ENCODE measurements at regions not wholly inside any gene's neighbourhood (a gene's known extent, or its start where the extent isn't known, plus 50 kb on each side); places are given as distances from the start of the nearest gene placed in this dataset.
A peak's percentile ranks its signal among the peaks of the same experiment; 100 is the strongest.

DNA sequence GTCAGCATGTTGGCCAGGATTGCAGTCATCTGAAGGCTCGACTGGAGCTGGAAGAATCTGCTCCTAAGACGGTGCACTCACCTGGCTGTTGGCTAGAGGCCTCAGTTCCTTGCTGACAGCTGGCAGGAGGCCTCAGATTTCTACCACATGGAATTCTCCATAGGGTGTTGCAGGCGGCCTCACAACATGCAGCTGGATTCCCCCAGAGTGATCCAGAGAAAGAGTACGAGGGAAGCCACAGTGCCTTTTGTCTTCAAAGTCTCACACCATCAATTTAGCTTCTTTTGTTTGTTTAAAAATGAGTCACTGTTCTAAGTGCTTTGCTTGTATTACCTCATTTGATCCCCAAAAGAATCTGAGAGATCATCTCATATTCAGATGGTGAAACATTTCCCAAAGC is 65.5 kb upstream of the FYN start:
- Histone ChIP-seq H3K4me3 (no peak overlapping the region), H3K36me3 (no peaks in the 10 kb centered on the region), H3K27me3 (no peaks in the 10 kb centered on the region), H3K4me1 (peaks cover 0 to 16% of the 10 kb centered on the region in 2 donors), H3K27ac (no peak overlapping the region), H3K9me3 (no peaks in the 10 kb centered on the region)
- ATAC-seq (peak; percentile 39), DNase-seq (no peak)
- TF ChIP-seq, protein P1, sequence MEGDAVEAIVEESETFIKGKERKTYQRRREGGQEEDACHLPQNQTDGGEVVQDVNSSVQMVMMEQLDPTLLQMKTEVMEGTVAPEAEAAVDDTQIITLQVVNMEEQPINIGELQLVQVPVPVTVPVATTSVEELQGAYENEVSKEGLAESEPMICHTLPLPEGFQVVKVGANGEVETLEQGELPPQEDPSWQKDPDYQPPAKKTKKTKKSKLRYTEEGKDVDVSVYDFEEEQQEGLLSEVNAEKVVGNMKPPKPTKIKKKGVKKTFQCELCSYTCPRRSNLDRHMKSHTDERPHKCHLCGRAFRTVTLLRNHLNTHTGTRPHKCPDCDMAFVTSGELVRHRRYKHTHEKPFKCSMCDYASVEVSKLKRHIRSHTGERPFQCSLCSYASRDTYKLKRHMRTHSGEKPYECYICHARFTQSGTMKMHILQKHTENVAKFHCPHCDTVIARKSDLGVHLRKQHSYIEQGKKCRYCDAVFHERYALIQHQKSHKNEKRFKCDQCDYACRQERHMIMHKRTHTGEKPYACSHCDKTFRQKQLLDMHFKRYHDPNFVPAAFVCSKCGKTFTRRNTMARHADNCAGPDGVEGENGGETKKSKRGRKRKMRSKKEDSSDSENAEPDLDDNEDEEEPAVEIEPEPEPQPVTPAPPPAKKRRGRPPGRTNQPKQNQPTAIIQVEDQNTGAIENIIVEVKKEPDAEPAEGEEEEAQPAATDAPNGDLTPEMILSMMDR (IDR thresholded peaks at IDR 0.05): no peak
- intact Hi-C loops (cut with DNase I): no loop called here

DNA sequence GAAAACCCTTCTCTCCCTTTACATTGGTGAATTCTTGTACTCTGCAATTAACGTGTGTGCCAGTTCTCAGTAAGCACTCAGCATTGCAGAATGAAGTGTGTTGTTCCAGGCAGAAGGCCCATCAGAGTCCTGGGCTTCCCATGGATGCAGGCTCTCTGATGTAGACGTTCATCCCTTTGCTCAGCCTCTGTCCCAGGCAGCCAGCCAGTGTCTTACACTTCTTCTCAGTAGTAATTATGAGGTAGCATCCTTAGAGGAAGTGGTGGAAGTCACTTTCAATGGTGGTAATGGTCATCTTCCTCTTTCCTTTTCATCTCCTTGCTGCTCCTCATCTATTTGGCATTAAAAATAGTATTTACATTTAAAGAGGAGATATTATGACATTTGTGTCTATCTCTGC is 66.7 kb upstream of the FYN start:
- Histone ChIP-seq H3K9me3 (no peaks in the 10 kb centered on the region), H3K4me1 (peaks cover 0 to 16% of the 10 kb centered on the region in 2 donors), H3K36me3 (no peaks in the 10 kb centered on the region), H3K27me3 (no peaks in the 10 kb centered on the region), H3K4me3 (no peak overlapping the region), H3K27ac (no peak overlapping the region)
- DNase-seq: no peak
- intact Hi-C loops (cut with DNase I): no loop called here
- TF ChIP-seq, protein P1 (IDR thresholded peaks at IDR 0.05): no peak
- ATAC-seq: no peak

DNA sequence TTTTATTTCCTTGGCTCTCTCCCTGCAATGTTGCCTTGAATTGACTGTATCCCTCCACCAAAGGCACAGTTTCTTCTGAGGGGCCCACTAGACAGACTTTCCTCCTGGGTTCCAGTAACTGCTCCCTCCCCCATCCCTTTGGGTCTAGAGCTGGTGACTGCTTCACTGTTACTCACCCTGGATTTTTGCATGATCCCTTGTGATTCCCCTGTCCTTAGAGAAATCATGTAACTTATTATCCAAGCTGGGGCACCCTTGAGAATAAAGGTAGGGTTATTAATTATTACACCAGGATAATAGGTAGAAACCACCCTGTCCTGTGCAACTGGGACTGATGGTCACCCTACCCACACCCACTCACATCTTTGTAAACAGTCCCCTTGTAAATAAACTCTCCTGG is 67.5 kb upstream of the FYN start:
- Histone ChIP-seq H3K27me3 (no peaks in the 10 kb centered on the region), H3K36me3 (no peaks in the 10 kb centered on the region), H3K27ac (no peak overlapping the region), H3K4me3 (no peak overlapping the region), H3K4me1 (peaks cover 0 to 16% of the 10 kb centered on the region in 2 donors), H3K9me3 (no peaks in the 10 kb centered on the region)
- no peak for DNase-seq
- no peak for ATAC-seq
- intact Hi-C loops (cut with DNase I): no loop called here
- TF ChIP-seq, protein P1 (IDR thresholded peaks at IDR 0.05): no peak

DNA sequence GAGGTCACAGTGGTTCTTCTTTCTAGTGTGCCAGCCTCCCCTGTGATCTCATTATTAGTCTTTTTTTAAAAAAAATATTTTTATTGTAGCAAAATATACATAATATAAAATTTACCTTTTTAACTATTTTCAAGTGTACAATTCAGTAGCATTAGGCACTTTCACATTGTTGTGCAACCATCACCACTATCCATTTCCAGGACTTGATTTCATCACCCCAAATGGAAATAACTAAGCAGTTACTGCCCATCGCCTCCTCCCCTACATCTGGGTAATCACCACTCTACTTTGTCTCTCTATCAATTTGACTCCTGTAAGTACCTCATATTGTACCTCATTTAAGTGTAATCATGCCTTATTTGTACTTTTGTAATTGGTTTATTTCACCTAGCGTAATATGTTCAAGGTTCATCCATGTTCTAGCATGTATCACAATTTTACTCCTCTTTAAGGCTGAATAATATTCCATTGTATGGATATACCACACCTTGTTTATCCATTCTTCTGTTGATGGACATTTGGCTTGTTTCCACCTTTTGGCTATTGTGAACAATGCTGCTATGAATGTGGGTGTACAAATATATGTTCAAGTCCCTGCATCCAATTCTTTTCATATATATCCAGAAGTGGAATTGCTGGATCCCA is 68.6 kb upstream of the FYN start:
- Histone ChIP-seq H3K4me3 (no peak overlapping the region), H3K27ac (no peak overlapping the region), H3K9me3 (no peaks in the 10 kb centered on the region), H3K36me3 (no peaks in the 10 kb centered on the region), H3K4me1 (peaks cover 0 to 16% of the 10 kb centered on the region in 2 donors), H3K27me3 (no peaks in the 10 kb centered on the region)
- TF ChIP-seq, protein P1 (IDR thresholded peaks at IDR 0.05): no peak
- intact Hi-C loops (cut with DNase I): no loop called here
- ATAC-seq (no peak), DNase-seq (no peak)

DNA sequence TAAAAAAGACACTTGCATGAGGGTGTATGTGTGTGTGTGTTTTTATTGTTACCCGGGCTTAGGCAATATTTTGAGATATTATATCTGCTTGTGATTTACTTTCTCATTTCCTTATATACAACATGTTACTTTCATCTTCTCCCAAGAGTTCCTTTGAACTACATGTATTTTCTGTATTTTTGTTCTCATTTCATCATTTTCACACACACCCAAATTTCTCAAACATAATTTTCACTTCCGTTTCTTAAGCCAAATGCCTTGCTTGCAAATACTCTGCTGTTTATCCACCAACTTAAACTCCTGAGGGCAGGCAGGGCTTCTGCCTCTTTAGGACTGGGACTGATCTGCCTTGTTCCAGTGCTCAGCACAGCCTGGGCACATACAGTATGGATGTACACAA is 69.3 kb upstream of the FYN start:
- DNase-seq (no peak), ATAC-seq (no peak)
- Histone ChIP-seq H3K4me1 (peaks cover 0 to 16% of the 10 kb centered on the region in 2 donors), H3K27me3 (no peaks in the 10 kb centered on the region), H3K9me3 (no peaks in the 10 kb centered on the region), H3K36me3 (no peaks in the 10 kb centered on the region), H3K4me3 (no peak overlapping the region), H3K27ac (no peak overlapping the region)
- intact Hi-C loops (cut with DNase I): no loop called here
- TF ChIP-seq, protein P1 (IDR thresholded peaks at IDR 0.05): no peak
